HL-60 (cell line): ENCODE measurements at regions not wholly inside any gene's neighbourhood (a gene's known extent, or its start where the extent isn't known, plus 50 kb on each side); places are given as distances from the start of the nearest gene placed in this dataset.

Experiments
- GABPA ChIP-seq: IDR thresholded peaks from 2 replicates; pipeline ENCODE4 v1.6.1; 2012; ENCODE audit warnings: low read depth
- POLR2AphosphoS5 ChIP-seq: IDR thresholded peaks from 2 replicates; pipeline ENCODE4 v1.6.1; 2012; ENCODE audit warnings: low read depth
- TF ChIP-seq, protein P1 (sequence below): IDR thresholded peaks from one replicate; pipeline ENCODE4 v1.5.1; 2011; ENCODE audit warnings: low read length, control low read depth, inconsistent platforms; ENCODE audit not compliant: insufficient read depth
- TF ChIP-seq, protein P2 (sequence below): IDR thresholded peaks from 2 replicates; pipeline ENCODE4 v1.6.1; 2012; ENCODE audit warnings: low read depth; ENCODE audit not compliant: insufficient replicate concordance

DNA sequence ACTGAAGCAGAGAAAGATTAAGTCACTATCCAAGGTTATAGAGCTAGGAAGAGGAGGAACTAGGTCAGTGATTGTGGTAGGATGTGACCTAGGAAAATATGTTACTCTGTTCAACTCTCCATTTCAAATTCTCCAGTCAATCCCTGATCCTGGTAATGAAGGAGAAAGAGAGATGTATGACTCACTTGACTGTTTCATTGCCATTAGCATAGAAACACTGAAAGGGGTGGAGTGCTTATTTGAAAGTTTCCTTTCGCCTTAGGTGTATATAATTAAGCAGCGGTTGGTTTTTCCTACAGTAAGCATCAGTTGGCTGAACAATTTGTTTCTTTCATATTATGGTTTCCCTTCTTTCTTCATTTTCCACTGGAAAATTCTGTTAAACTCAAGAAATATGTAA lies 198.1 kb upstream of the CSNK1A1L start:
- TF ChIP-seq, protein P1, sequence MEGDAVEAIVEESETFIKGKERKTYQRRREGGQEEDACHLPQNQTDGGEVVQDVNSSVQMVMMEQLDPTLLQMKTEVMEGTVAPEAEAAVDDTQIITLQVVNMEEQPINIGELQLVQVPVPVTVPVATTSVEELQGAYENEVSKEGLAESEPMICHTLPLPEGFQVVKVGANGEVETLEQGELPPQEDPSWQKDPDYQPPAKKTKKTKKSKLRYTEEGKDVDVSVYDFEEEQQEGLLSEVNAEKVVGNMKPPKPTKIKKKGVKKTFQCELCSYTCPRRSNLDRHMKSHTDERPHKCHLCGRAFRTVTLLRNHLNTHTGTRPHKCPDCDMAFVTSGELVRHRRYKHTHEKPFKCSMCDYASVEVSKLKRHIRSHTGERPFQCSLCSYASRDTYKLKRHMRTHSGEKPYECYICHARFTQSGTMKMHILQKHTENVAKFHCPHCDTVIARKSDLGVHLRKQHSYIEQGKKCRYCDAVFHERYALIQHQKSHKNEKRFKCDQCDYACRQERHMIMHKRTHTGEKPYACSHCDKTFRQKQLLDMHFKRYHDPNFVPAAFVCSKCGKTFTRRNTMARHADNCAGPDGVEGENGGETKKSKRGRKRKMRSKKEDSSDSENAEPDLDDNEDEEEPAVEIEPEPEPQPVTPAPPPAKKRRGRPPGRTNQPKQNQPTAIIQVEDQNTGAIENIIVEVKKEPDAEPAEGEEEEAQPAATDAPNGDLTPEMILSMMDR = no peak
- TF ChIP-seq, protein P2, sequence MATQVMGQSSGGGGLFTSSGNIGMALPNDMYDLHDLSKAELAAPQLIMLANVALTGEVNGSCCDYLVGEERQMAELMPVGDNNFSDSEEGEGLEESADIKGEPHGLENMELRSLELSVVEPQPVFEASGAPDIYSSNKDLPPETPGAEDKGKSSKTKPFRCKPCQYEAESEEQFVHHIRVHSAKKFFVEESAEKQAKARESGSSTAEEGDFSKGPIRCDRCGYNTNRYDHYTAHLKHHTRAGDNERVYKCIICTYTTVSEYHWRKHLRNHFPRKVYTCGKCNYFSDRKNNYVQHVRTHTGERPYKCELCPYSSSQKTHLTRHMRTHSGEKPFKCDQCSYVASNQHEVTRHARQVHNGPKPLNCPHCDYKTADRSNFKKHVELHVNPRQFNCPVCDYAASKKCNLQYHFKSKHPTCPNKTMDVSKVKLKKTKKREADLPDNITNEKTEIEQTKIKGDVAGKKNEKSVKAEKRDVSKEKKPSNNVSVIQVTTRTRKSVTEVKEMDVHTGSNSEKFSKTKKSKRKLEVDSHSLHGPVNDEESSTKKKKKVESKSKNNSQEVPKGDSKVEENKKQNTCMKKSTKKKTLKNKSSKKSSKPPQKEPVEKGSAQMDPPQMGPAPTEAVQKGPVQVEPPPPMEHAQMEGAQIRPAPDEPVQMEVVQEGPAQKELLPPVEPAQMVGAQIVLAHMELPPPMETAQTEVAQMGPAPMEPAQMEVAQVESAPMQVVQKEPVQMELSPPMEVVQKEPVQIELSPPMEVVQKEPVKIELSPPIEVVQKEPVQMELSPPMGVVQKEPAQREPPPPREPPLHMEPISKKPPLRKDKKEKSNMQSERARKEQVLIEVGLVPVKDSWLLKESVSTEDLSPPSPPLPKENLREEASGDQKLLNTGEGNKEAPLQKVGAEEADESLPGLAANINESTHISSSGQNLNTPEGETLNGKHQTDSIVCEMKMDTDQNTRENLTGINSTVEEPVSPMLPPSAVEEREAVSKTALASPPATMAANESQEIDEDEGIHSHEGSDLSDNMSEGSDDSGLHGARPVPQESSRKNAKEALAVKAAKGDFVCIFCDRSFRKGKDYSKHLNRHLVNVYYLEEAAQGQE = no peak
- TF ChIP-seq POLR2AphosphoS5 = no peak
- TF ChIP-seq GABPA = no peak
